ENCODE measurements at regions not wholly inside any gene's neighbourhood (a gene's known extent, or its start where the extent isn't known, plus 50 kb on each side); places are given as distances from the start of the nearest gene placed in this dataset.
"Not testable (repeated sequence)": the region's sequence is repeated elsewhere in the genome, so short reads cannot be mapped to it uniquely, and the experiment has no call there.

- intact Hi-C loops (cut with DNase I): no loop called here
Observed at GRCh38 chr4:122973465-122973864, 51.1 kb upstream of the NUDT6 start.

GRCh38 chr4:122976111-122976510 is 53.7 kb upstream of the NUDT6 start:
- intact Hi-C loops (cut with DNase I): no loop called here
- DNase-seq (ENCODE audit: low spot score): no peak

More at GRCh38 chr4:122973465-122973864, 51.1 kb upstream of the NUDT6 start:
- DNase-seq (ENCODE audit: low spot score): no peak

- intact Hi-C loops (cut with DNase I): no loop called here
- no peak for DNase-seq (ENCODE audit: low spot score)
Observed at GRCh38 chr4:122977103-122977502, 54.7 kb upstream of the NUDT6 start.

- intact Hi-C loops (cut with DNase I): no loop called here
- DNase-seq (ENCODE audit: low spot score): no peak
Observed at GRCh38 chr4:122978109-122978508, 55.7 kb upstream of the NUDT6 start.

- intact Hi-C loops (cut with DNase I): no loop called here
- no peak for DNase-seq (ENCODE audit: low spot score)
Observed at GRCh38 chr4:122978789-122979188, 56.4 kb upstream of the NUDT6 start.

GRCh38 chr4:122980860-122981259 is 58.5 kb upstream of the NUDT6 start:
- intact Hi-C loops (cut with DNase I): no loop called here
- no peak for DNase-seq (ENCODE audit: low spot score)

GRCh38 chr4:122988696-122989095 is 66.3 kb upstream of the NUDT6 start:
- intact Hi-C loops (cut with DNase I): no loop called here
- no peak for DNase-seq (ENCODE audit: low spot score)

GRCh38 chr4:122990891-122991290 is 68.5 kb upstream of the NUDT6 start:
- DNase-seq (ENCODE audit: low spot score): no peak
- intact Hi-C loops (cut with DNase I): no loop called here

GRCh38 chr4:122992057-122992456 is 69.7 kb upstream of the NUDT6 start:
- DNase-seq (ENCODE audit: low spot score): no peak
- intact Hi-C loops (cut with DNase I): no loop called here

- intact Hi-C loops (cut with DNase I): no loop called here
- DNase-seq (ENCODE audit: low spot score): no peak
Observed at GRCh38 chr4:122992641-122993040, 70.2 kb upstream of the NUDT6 start.

- intact Hi-C loops (cut with DNase I): no loop called here
- DNase-seq (ENCODE audit: low spot score): no peak
Observed at GRCh38 chr4:122996350-122996749, 74.0 kb upstream of the NUDT6 start.

- intact Hi-C loops (cut with DNase I): no loop called here
- DNase-seq (ENCODE audit: low spot score): no peak
Observed at GRCh38 chr4:122997463-122998101, 75.2 kb upstream of the NUDT6 start.

GRCh38 chr4:123004079-123004478 is 81.7 kb upstream of the NUDT6 start:
- intact Hi-C loops (cut with DNase I); DNase-seq (ENCODE audit: low spot score): not testable (repeated sequence)

- DNase-seq (ENCODE audit: low spot score); intact Hi-C loops (cut with DNase I): not testable (repeated sequence)
Observed at GRCh38 chr4:123005126-123005525, 82.7 kb upstream of the NUDT6 start.

GRCh38 chr4:123007679-123008078 is 85.3 kb upstream of the NUDT6 start:
- intact Hi-C loops (cut with DNase I): no loop called here
- no peak for DNase-seq (ENCODE audit: low spot score)

GRCh38 chr4:123012416-123012815 is 90.0 kb upstream of the NUDT6 start:
- intact Hi-C loops (cut with DNase I); DNase-seq (ENCODE audit: low spot score): not testable (repeated sequence)

GRCh38 chr4:123014038-123014437 is 91.6 kb upstream of the NUDT6 start:
- intact Hi-C loops (cut with DNase I): no loop called here
- DNase-seq (ENCODE audit: low spot score): no peak

GRCh38 chr4:123017078-123017477 is 94.7 kb upstream of the NUDT6 start:
- DNase-seq (ENCODE audit: low spot score): no peak
- intact Hi-C loops (cut with DNase I): no loop called here

- no peak for DNase-seq (ENCODE audit: low spot score)
Observed at GRCh38 chr4:123017636-123018395, 95.4 kb upstream of the NUDT6 start.

GRCh38 chr4:123018396-123018775 is 96.0 kb upstream of the NUDT6 start:
- DNase-seq (ENCODE audit: low spot score): no peak
- intact Hi-C loops (cut with DNase I): no loop called here

More at GRCh38 chr4:123017636-123018395, 95.4 kb upstream of the NUDT6 start:
- intact Hi-C loops (cut with DNase I): no loop called here

GRCh38 chr4:123020285-123020684 is 97.9 kb upstream of the NUDT6 start:
- intact Hi-C loops (cut with DNase I): no loop called here
- DNase-seq (ENCODE audit: low spot score): no peak
